HG02678 (cell line): ENCODE measurements at regions not wholly inside any gene's neighbourhood (a gene's known extent, or its start where the extent isn't known, plus 50 kb on each side); places are given as distances from the start of the nearest gene placed in this dataset.
"Not testable (repeated sequence)": the region's sequence is repeated elsewhere in the genome, so short reads cannot be mapped to it uniquely, and the experiment has no call there.

Experiments
- ATAC-seq: cut with Tn5 transposase; IDR thresholded peaks from one replicate; pipeline ENCODE4 v1.9.1; 2021; ENCODE audit warnings: mild to moderate bottlenecking, moderate library complexity; ENCODE audit not compliant: unreplicated experiment

GRCh38 chr16:80092681-80093080, 448.1 kb upstream of the DYNLRB2 start:
- no peak for ATAC-seq

GRCh38 chr16:80091453-80091852, 449.3 kb upstream of the DYNLRB2 start:
- not testable (repeated sequence) for ATAC-seq

GRCh38 chr16:80085606-80086005, 455.2 kb upstream of the DYNLRB2 start:
- no peak for ATAC-seq

GRCh38 chr16:80084614-80085013, 456.2 kb upstream of the DYNLRB2 start:
- no peak for ATAC-seq

- ATAC-seq: no peak
Observed at GRCh38 chr16:80084163-80084562, 456.6 kb upstream of the DYNLRB2 start.

- ATAC-seq: no peak
Observed at GRCh38 chr16:80082906-80083305, 457.9 kb upstream of the DYNLRB2 start.

DNA sequence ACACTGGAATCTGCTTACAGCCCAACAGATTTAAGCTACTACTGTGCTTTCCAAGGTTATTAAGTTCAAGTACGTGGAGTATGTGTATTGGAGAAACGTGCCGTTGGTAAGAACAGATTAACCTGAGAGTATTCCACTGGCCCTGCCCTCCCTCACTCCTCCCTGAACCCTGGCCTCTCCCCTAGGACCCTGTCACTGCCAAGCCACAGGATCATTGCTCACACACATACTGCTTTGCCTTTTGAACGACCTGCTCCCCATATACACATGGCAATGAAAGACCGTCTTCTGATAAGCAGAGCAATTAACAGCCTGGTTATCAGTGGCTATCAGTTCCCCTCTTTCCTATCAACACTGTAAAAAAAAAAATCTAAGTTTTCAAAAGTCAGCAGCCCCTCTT, 458.9 kb upstream of the DYNLRB2 start:
- no peak for ATAC-seq

DNA sequence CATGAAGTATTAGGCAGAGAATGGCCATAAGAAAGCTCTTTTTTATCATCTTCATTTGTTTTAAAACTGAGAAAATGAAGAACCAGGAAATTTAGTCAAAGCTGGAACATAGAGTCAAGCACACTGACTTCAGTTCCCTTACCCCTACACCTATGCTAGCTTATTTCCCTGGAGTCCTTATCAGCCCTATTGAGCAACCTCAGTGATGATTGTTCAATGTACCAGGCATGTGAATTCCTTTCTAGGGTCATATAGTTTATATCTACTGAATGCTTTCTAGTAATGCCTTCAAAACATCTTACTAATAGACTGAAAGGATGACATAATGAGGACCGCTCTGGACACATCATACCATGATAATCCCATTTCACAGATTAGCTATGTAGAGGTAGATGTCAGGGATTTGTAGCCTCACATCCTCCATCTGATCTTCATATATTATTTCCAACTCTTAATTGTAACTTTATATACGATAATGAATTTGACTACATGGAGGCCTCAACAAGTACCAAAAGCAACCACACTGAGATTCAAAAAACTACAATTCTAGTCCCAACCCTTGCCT, 460.4 kb upstream of the DYNLRB2 start:
- ATAC-seq: no peak

DNA sequence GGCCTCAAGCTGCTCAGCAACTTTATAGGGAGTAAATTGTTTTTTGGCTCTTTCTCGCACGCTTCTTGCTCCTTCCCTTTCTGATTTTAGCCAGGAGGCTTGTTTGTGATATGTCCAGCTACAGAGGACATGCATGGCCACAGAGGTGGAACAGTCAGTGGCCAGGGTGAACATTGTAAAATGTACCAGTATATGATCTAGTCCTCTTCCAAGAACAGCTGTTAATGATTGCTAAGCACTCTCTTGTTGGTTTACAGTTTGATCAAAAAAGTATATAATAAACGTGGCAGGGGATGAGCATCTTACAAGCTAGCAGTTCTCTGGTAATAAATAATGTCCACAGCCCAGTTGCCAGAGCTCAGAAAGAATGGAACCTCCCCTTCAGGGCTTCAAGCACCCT, 461.7 kb upstream of the DYNLRB2 start:
- ATAC-seq: no peak

GRCh38 chr16:80077696-80078095, 463.1 kb upstream of the DYNLRB2 start:
- no peak for ATAC-seq

DNA sequence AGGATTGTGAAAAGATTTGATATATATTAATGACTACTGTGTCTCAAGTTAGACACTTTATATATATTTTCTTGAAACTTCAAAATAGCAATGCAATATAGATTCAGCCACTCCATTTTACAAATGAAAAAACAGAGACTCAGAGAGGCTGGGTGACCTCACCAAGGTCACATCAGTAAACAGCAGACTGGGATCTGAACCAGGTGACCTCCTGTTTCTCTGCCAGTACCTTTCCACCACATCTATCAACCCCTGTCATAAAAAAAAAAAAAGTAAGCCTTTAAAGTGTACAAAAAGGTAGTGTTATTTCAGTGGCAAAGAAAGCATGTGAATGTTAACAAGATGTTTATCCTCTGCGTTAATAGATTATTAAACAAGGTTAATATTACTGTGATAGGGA, 466.5 kb upstream of the DYNLRB2 start:
- no peak for ATAC-seq

DNA sequence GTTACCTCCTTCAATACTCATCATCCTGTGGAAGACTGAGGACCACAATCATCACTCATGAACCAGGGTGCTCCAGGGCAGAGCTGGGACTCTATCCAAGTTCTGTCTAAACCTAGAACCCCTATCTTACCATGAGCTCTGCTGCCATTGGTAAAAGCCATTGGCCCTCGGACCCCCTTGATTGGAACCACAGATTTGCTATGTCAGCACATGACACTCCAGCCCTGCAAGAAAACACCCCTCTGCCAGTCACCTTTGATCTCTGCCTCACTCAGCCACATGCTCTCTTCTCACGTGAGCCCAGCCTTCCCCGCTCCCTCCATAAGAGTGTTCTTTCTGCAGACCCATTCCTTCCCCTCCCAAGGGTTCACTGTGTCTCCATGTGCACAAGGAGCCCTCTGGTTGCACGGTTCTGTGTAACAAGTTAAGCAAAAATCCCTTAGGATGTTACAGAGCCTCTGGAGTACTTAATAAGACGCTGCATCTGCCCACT, 468.8 kb upstream of the DYNLRB2 start:
- no peak for ATAC-seq

DNA sequence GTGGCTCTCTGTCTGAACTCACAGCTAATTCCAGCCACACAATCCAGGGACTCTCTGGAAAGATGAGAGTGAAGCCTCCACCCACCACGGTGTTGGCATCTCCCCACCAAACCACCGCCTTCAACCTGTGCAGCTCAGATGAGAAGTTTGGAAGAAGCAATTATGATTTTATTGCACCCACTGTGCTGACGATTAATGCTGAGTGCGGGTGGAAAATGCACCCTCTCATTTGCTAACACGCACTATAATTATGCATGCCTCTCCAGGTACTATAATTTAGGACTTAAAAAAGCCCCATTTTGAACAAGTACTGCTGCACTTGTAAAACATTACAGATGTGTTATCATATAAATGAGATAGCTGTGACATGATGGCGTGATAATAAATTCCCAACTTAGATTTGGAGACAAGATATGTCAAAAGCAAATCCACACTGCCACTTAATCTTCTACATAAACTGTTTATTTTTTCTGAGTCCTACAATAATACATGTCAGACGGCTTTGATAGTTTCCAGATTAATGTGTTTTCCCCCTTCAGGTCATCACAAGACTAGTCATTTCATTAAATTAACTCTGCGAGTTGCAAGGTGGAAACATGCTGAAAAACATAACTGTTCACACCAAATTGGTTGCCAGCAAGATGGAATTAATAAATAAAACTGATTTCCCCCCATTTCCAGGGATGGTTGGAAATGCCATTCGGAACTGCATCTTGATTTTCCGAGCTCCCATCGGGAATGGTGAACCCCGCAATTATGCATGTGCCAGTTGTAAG, 466.5 kb upstream of the MAF start:
- ATAC-seq: no peak

DNA sequence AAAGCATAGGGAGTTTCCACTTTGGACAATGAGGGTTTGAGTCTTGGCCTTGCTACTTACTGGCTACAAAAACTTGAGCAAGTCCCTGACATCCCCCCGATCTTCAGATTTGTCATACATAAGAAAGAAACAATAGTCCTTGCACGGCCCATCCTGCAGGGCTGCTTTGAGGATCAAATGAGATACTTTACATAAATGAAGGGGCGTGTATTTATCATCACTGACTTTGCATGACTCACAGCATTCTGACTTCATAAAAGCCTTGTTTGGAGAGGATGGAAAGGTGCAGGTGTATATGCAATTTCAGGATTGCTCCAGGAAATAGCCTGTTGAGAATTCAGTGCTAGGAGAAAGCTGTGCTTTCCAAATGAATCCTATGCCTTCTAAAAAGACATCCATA, 465.0 kb upstream of the MAF start:
- no peak for ATAC-seq

DNA sequence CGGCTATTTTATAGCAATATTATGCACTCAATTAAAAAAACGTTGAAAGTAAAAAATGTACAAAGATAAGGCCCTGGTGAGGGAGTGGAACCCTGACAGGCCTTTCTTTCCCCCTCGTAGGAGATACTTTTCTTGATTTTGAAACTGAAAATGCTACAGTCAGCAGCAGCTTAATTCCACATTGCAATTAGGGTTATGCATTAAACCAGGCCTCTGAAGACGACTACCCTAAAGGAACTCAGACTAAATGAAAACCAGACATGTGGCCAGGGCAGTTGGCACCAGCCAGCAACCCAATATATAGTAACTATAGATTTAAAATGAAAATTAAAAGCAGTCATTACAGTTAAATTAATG, 463.2 kb upstream of the MAF start:
- no peak for ATAC-seq

DNA sequence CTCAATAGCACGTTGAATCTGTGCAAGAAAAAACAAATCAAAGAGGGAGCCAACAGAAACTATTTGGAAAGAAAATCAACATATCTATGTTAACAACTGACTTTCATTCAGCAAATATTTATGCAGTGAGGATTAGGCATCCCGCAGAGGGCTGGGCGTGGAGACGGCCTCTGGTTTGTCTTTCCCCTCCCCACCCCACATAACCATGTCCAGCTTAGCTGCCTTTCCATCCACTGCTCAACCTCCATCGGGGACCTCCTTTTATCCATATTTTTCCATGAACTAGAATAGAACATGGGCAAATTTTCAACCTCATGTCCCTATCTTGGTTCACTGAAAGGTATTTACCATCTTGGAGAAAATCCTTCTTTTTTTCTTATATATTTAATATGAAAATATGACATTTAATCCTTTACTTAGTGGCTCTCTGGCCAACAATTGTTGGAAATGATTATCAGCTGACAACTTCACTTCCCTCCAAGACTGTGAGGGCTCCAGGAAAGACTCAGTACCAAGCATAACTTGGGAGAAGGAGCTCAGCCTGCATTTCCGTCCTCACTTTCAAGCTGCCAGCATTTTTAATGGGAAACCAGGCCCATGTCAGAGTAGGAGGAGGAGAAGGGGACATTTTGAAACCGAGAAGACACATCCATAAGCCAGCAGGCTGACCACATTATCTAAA, 462.6 kb upstream of the MAF start:
- ATAC-seq: no peak

DNA sequence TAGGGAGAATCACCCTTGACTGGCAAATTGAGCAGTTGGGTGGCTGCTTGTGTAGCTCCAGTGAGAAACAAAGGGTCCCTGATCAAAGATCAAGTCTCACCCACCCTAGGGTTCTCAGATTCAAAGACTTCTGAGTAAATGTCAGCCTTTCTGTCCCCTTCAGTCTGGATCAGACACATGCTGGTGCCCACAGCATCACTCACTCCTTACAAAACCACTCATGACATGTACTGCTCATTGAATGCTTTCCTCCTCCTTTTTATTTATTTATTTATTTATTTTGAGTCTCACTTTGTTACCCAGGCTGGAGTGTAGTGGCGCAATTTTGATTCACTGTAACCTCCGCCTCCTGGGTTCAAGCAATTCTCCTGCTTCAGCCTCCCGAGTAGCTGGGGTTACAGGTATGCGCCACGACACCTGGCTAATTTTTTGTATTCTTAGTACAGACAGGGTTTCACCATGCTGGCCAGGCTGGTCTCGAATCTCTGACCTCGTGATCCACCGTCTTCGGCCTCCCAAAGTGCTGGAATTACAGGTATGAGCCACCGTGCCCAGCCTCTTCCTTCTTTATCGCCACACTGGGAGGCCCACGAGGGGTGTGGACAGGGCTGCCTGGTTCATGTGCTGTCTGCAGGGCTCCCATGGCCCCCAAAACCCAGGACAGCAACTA, 462.0 kb upstream of the MAF start:
- no peak for ATAC-seq

DNA sequence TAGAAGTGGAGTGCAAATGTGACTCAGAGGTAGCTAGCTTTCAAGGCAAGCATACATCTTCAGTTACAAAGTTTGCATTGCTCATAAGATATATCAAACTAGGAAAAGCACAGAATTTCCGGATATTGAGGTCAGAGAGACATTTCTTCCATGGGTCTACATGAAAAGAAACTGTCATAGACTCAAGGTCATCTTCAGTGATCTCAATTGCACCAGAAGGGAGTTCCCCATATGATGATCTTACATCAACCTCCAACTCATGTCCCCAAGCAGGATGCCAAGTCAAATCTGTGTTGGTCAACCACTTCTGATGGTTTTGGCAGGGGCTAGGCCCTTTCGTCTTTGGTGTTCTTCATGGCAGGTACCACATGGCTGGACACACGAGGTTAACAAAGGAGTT, 459.9 kb upstream of the MAF start:
- no peak for ATAC-seq

DNA sequence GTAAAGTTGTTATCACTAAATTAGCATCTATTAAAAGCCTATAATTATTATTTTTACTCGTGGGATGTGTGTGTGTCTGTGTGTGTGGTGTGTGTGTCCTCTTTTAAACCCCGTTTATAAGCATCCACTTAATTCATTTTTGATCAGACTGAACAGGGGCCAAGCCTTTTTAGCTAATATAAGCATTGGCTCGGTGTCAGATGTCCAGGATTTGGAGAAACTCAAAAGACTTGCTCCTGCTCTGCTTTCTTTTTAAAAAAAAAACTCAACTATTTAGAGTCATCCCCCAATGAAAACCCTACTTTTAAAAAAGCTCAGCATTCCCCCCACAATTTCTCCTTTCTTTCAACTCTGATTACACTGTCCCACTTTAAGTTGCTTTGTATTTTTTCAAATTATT, 459.3 kb upstream of the MAF start:
- ATAC-seq: no peak

GRCh38 chr16:80058214-80058613, 457.7 kb upstream of the MAF start:
- ATAC-seq: no peak

DNA sequence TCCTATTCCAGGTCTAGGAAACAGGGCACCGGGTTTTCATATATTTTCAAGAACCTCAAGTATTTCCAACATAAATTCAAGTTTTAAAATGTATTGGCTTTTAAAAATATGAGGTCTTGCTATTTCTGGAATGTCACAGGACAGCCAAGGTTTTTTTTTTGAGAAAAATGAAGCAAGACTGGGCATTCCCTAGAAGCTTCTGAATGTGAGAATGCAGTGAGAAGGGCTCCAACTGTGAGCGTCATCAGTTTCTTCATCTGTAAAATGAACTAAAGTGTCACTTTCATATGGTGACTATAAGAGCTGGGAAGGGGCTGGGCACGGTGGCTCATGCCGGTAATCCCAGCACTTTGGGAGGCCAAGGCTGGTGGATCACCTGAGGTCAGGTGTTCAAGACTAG, 455.8 kb upstream of the MAF start:
- no peak for ATAC-seq

- no peak for ATAC-seq
Observed at GRCh38 chr16:80055831-80056230, 455.3 kb upstream of the MAF start.
